ENCODE measurements at regions not wholly inside any gene's neighbourhood (a gene's known extent, or its start where the extent isn't known, plus 50 kb on each side); places are given as distances from the start of the nearest gene placed in this dataset.

DNA sequence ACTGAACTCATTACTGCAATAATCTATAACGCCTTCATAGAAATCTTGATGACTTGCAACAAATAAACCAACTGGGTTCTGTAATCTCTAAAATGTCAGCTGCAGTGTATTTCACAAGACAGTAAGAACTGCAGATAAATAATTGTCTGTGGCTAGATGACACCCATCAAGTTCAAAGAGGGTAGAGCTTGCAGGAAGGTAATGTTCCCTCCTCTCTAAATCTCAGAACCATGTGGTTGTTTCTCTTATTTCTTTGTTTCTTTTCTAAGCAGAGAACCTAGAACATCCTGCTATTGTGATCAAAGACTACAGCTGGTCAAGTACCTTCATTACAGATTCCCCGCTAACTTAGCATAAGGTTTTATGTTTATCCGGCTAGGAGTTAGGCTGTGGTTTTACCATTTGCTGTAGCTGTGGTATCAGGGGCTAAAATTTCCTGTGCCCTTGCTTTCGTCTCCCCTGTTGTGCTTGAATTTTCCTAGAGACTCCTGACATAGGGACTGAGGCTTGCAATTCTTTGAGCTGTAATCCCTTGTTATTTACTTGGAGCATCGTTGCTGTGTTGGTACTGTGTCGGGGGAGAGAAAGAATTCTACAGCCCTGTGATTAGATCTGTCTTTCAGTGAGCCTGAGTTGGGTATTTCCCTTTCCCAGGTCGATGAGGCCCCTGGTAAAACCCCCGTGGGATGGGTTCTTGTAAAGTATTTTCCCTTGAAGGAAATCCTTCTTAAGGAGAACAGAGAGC is 253.1 kb upstream of the BTG1 start:
- H3K9ac ChIP-seq (ENCODE audit: control insufficient read depth, insufficient read depth, low read length), result peak overlapping the region; percentile 3
- WGBS (ENCODE audit: insufficient coverage, insufficient replicate concordance, low lambda C conversion rate, missing lambda C conversion rate), result 71% methylated on average over 8 of the region's 8 CpGs
- H3K4me2 ChIP-seq (ENCODE audit: control insufficient read depth, insufficient read depth), result peak overlapping the region; percentile 3; the same call in 1 of the 2 replicates
- ChIA-PET CTCF (interaction anchor here (0.7 to 2.3 kb wide), 5 partner anchors 10 to 1016 kb away, joined by 3 to 15 read pairs (median 3); partner anchors contain the start of gene BTG1), SMC1A (ENCODE audit: uncharacterized antibody, unreplicated experiment) (interaction anchor here (0.5 to 3.1 kb wide), 20 partner anchors 10 to 276 kb away, joined by 3 to 45 read pairs (median 4); partner anchors contain the start of gene BTG1), RAD21 (ENCODE audit: unreplicated experiment) (interaction anchor here (0.6 to 1.9 kb wide), 9 partner anchors 9 to 252 kb away, joined by 3 to 27 read pairs (median 5); partner anchors contain the start of gene BTG1), POLR2A (interaction anchor here (0.8 to 1.8 kb wide), 8 partner anchors 10 to 253 kb away, joined by 3 to 5 read pairs (median 3); partner anchors contain the start of gene BTG1)
- H3K36me3 ChIP-seq (ENCODE audit: control insufficient read depth in 2 of 2, insufficient read depth in 2 of 2, low read length in 1 of 2), result no peaks in the 10 kb centered on the region
- in situ Hi-C loops (cut with MboI), result no loop called here
- H3K4me1 ChIP-seq (ENCODE audit: control insufficient read depth, insufficient read depth, low read length), result peaks cover 50% of the 10 kb centered on the region
- H4K20me1 ChIP-seq (ENCODE audit: control insufficient read depth, insufficient read depth), result no peaks in the 10 kb centered on the region
- peak overlapping the region; percentile 71 for H3K27ac ChIP-seq (ENCODE audit: control insufficient read depth, insufficient read depth)
- TSS peak; percentile 66 for BruUV-seq (replicated peaks)
- intact Hi-C loops (cut with micrococcal nuclease; ENCODE audit: unreplicated experiment), result no loop called here
- no peak overlapping the region for H3K4me3 ChIP-seq
- no peaks in the 10 kb centered on the region for H3K27me3 ChIP-seq (replicated peaks in 1 of 2; ENCODE audit: control insufficient read depth in 2 of 2, insufficient read depth in 2 of 2, low read length in 1 of 2)
- peaks cover 3% of the 10 kb centered on the region; the same call in 2 of the 3 replicates for H3K9me3 ChIP-seq (replicated peaks; ENCODE audit: control insufficient read depth, insufficient read depth, low read length)
- peak; percentile 28 for ATAC-seq
- peak overlapping the region; percentile 9; the same call in 1 of the 2 replicates for H2AFZ ChIP-seq (ENCODE audit: control insufficient read depth, low read depth, low read length)
- FAIRE-seq, result peak; percentile 49
- H3K79me2 ChIP-seq (ENCODE audit: control insufficient read depth, insufficient read depth, low read length), result no peaks in the 10 kb centered on the region; the same call in 1 of the 2 replicates
- DNase-seq (ENCODE audit: low read depth, low spot score), result no peak
- TF ChIP-seq GATAD2B (conservative IDR thresholded peaks at IDR 0.05; ENCODE audit: low read depth) (no peak), KAT2A (conservative IDR thresholded peaks at IDR 0.05; ENCODE audit: control insufficient read depth, low read depth, low read length) (no peak), USF2 (IDR thresholded peaks at IDR 0.05; ENCODE audit: borderline replicate concordance, low read depth, low read length) (no peak), DPF2 (IDR thresholded peaks at IDR 0.05) (no peak), SRF (IDR thresholded peaks at IDR 0.05; ENCODE audit: low read depth in 2 of 2, low read length in 2 of 2) (no peak), POLR2AphosphoS5 (IDR thresholded peaks at IDR 0.05; ENCODE audit: low read length) (peak; percentile 42; the same call in 1 of the 2 replicates), IKZF1 (conservative IDR thresholded peaks at IDR 0.05) (0 out of 2 replicates have a peak, but pooled peaks have one; percentile 12), STAT1 (conservative IDR thresholded peaks at IDR 0.05) (no peak), IKZF2 (IDR thresholded peaks at IDR 0.05) (0 out of 4 replicates have a peak, but pooled peaks of 1 of the 2 experiments have one; percentile 19), BMI1 (IDR thresholded peaks at IDR 0.05; ENCODE audit: borderline replicate concordance) (no peak), TBL1XR1 (IDR thresholded peaks at IDR 0.05; ENCODE audit: low read depth, low read length) (no peak), SP1 (IDR thresholded peaks at IDR 0.05; ENCODE audit: low read depth, low read length) (no peak), RUNX3 (IDR thresholded peaks at IDR 0.05; ENCODE audit: low read length) (peak; percentile 18; the same call in 1 of the 2 replicates), ZNF622 (IDR thresholded peaks at IDR 0.05) (no peak)
- TF ChIP-seq, protein P1, sequence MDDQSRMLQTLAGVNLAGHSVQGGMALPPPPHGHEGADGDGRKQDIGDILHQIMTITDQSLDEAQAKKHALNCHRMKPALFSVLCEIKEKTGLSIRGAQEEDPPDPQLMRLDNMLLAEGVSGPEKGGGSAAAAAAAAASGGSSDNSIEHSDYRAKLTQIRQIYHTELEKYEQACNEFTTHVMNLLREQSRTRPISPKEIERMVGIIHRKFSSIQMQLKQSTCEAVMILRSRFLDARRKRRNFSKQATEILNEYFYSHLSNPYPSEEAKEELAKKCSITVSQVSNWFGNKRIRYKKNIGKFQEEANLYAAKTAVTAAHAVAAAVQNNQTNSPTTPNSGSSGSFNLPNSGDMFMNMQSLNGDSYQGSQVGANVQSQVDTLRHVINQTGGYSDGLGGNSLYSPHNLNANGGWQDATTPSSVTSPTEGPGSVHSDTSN (IDR thresholded peaks at IDR 0.05; ENCODE audit: insufficient replicate concordance, low read depth, low read length), result no peak
- TF ChIP-seq, protein P2, sequence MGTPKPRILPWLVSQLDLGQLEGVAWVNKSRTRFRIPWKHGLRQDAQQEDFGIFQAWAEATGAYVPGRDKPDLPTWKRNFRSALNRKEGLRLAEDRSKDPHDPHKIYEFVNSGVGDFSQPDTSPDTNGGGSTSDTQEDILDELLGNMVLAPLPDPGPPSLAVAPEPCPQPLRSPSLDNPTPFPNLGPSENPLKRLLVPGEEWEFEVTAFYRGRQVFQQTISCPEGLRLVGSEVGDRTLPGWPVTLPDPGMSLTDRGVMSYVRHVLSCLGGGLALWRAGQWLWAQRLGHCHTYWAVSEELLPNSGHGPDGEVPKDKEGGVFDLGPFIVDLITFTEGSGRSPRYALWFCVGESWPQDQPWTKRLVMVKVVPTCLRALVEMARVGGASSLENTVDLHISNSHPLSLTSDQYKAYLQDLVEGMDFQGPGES (IDR thresholded peaks at IDR 0.05), result no peak
- TF ChIP-seq, protein P3, sequence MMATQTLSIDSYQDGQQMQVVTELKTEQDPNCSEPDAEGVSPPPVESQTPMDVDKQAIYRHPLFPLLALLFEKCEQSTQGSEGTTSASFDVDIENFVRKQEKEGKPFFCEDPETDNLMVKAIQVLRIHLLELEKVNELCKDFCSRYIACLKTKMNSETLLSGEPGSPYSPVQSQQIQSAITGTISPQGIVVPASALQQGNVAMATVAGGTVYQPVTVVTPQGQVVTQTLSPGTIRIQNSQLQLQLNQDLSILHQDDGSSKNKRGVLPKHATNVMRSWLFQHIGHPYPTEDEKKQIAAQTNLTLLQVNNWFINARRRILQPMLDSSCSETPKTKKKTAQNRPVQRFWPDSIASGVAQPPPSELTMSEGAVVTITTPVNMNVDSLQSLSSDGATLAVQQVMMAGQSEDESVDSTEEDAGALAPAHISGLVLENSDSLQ (IDR thresholded peaks at IDR 0.05), result peak; percentile 51; the same call in 1 of the 2 replicates

Data from GM12878 (cell line).